ENCODE measurements at regions not wholly inside any gene's neighbourhood (a gene's known extent, or its start where the extent isn't known, plus 50 kb on each side); places are given as distances from the start of the nearest gene placed in this dataset.

- TF ChIP-seq POLR2A (IDR thresholded peaks at IDR 0.05; ENCODE audit: low read depth) (no peak), EP300 (IDR thresholded peaks at IDR 0.05) (no peak), POLR2AphosphoS5 (IDR thresholded peaks at IDR 0.05) (no peak)
- TF ChIP-seq, protein P1, sequence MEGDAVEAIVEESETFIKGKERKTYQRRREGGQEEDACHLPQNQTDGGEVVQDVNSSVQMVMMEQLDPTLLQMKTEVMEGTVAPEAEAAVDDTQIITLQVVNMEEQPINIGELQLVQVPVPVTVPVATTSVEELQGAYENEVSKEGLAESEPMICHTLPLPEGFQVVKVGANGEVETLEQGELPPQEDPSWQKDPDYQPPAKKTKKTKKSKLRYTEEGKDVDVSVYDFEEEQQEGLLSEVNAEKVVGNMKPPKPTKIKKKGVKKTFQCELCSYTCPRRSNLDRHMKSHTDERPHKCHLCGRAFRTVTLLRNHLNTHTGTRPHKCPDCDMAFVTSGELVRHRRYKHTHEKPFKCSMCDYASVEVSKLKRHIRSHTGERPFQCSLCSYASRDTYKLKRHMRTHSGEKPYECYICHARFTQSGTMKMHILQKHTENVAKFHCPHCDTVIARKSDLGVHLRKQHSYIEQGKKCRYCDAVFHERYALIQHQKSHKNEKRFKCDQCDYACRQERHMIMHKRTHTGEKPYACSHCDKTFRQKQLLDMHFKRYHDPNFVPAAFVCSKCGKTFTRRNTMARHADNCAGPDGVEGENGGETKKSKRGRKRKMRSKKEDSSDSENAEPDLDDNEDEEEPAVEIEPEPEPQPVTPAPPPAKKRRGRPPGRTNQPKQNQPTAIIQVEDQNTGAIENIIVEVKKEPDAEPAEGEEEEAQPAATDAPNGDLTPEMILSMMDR (IDR thresholded peaks at IDR 0.05), result no peak
- DNase-seq (ENCODE audit: extremely low spot score), result peak; percentile 66
- H3K4me1 ChIP-seq, result no peaks in the 10 kb centered on the region
- H3K27me3 ChIP-seq, result peaks cover 0 to 4% (median 0%) of the 10 kb centered on the region in 4 donors
- intact Hi-C loops (cut with DNase I), result no loop called here
- H3K9me3 ChIP-seq, result no peaks in the 10 kb centered on the region
- 86% methylated on average over 4 of the region's 4 CpGs for WGBS
- no peaks in the 10 kb centered on the region for H3K36me3 ChIP-seq
- H3K4me3 ChIP-seq, result no peak overlapping the region
- H3K27ac ChIP-seq (replicated peaks in 1 of 4), result no peak overlapping the region
These were observed 75.2 kb upstream of the KIRREL3 start for GRCh38 chr11:127075758-127076157.

DNA sequence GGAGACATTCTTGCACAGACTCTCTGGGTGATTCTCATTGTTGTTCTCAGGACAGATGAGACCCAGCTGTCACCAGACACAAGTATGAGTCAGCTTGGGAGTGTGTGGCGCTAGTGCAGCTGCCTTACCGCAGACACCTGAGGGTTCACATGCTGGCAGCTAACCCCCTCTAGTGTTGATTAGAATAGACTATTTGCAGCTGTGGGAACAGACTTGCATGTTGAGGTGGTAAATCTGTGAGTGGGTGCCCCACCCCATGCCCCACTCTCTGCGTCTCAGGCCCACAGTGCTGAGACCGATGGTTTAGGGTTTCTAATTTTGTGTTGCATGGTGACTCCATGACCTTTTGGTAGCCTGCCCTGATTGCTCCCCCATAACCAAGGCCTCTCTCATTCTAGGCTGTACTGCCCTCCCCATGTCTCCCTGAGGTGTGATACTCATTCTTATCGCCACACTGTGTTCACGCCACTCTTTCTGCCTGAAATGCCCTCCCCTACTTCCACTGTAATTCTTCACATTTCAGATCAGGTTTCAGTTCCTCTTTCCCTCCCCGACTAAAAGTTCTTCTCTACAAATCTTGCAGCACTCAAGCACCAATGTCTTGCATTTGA lies 73.7 kb upstream of the KIRREL3 start:
- TF ChIP-seq POLR2AphosphoS5 (IDR thresholded peaks at IDR 0.05), result no peak
- TF ChIP-seq, protein P1 (IDR thresholded peaks at IDR 0.05), result no peak
- TF ChIP-seq EP300 (IDR thresholded peaks at IDR 0.05), result no peak
- TF ChIP-seq POLR2A (IDR thresholded peaks at IDR 0.05; ENCODE audit: low read depth), result no peak
- intact Hi-C loops (cut with DNase I), result no loop called here
- Histone ChIP-seq H3K4me3 (no peak overlapping the region), H3K9me3 (no peaks in the 10 kb centered on the region), H3K27ac (replicated peaks in 1 of 4) (no peak overlapping the region), H3K4me1 (no peaks in the 10 kb centered on the region), H3K27me3 (peaks cover 0 to 4% (median 0%) of the 10 kb centered on the region in 4 donors), H3K36me3 (no peaks in the 10 kb centered on the region)
- 58% methylated on average over 6 of the region's 7 CpGs for WGBS
- DNase-seq (ENCODE audit: extremely low spot score), result no peak

DNA sequence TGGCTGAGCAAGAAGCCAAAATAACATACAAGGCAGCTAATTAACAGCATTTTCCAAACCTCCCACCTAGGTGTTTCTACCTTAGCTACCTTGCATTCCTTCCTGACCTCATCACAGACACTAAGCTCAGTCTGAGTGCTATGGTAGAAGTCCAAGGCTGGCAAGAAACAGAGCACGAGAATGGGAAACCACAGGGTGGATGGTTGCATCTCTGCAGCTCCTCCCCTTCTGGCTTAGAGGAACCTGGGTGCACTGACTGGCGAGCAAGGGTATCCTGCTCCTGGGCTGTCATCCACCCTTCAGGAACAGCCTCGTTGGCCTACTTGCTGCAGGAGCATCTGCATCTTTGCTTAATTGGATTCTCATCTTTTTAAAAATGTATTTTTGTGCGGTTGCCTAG lies 73.1 kb upstream of the KIRREL3 start:
- WGBS, result 55% methylated on average over 4 of the region's 4 CpGs
- Histone ChIP-seq H3K9me3 (no peaks in the 10 kb centered on the region), H3K4me3 (no peak overlapping the region), H3K27ac (replicated peaks in 1 of 4) (no peak overlapping the region), H3K27me3 (peaks cover 0 to 4% (median 0%) of the 10 kb centered on the region in 4 donors), H3K4me1 (no peaks in the 10 kb centered on the region), H3K36me3 (no peaks in the 10 kb centered on the region)
- no peak for DNase-seq (ENCODE audit: extremely low spot score)
- intact Hi-C loops (cut with DNase I), result no loop called here
- TF ChIP-seq, protein P1 (IDR thresholded peaks at IDR 0.05), result no peak
- no peak for TF ChIP-seq POLR2A (IDR thresholded peaks at IDR 0.05; ENCODE audit: low read depth)
- no peak for TF ChIP-seq EP300 (IDR thresholded peaks at IDR 0.05)
- no peak for TF ChIP-seq POLR2AphosphoS5 (IDR thresholded peaks at IDR 0.05)

DNA sequence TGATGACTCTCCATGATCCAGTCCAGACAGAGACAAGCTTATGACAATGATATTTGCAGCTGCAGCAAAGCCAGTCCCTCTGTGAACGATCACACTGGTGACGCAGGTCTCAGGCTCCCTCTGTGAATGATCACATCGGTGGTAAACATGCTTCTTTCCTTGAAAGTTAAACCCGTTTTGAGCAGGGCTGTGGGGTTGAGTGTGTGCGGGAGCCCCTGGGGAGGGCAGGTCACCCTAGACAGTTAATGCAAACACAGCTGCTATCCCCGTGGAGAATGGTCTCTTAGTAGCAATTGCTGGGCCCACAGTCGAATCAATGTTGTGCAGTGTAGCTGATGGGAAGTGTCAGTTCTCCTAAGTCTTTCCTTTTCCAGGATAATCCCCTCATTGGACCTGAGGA lies 71.0 kb upstream of the KIRREL3 start:
- intact Hi-C loops (cut with DNase I), result no loop called here
- TF ChIP-seq EP300 (IDR thresholded peaks at IDR 0.05) (no peak), POLR2AphosphoS5 (IDR thresholded peaks at IDR 0.05) (no peak), POLR2A (IDR thresholded peaks at IDR 0.05; ENCODE audit: low read depth) (no peak)
- TF ChIP-seq, protein P1 (IDR thresholded peaks at IDR 0.05), result no peak
- no peaks in the 10 kb centered on the region for H3K4me1 ChIP-seq

GRCh38 chr11:127070808-127071207 lies 70.2 kb upstream of the KIRREL3 start:
- TF ChIP-seq, protein P1 (IDR thresholded peaks at IDR 0.05), result no peak
- TF ChIP-seq POLR2A (IDR thresholded peaks at IDR 0.05; ENCODE audit: low read depth) (no peak), POLR2AphosphoS5 (IDR thresholded peaks at IDR 0.05) (no peak), EP300 (IDR thresholded peaks at IDR 0.05) (no peak)
- H3K9me3 ChIP-seq, result no peaks in the 10 kb centered on the region
- intact Hi-C loops (cut with DNase I), result no loop called here
- no peak overlapping the region for H3K4me3 ChIP-seq
- H3K4me1 ChIP-seq, result no peaks in the 10 kb centered on the region
- H3K27me3 ChIP-seq, result peaks cover 0 to 4% (median 0%) of the 10 kb centered on the region in 4 donors
- H3K27ac ChIP-seq (replicated peaks in 1 of 4), result no peak overlapping the region
- no peaks in the 10 kb centered on the region for H3K36me3 ChIP-seq
- peak; percentile 55 for DNase-seq (ENCODE audit: extremely low spot score)
- WGBS, result 78% methylated on average over 4 of the region's 4 CpGs

More for the DNA sequence above, 71.0 kb upstream of the KIRREL3 start:
- Histone ChIP-seq H3K27ac (replicated peaks in 1 of 4) (no peak overlapping the region), H3K36me3 (no peaks in the 10 kb centered on the region), H3K9me3 (no peaks in the 10 kb centered on the region), H3K4me3 (no peak overlapping the region), H3K27me3 (peaks cover 0 to 4% (median 0%) of the 10 kb centered on the region in 4 donors)
- DNase-seq (ENCODE audit: extremely low spot score), result peak; percentile 55
- 63% methylated on average over 6 of the region's 7 CpGs for WGBS
